SK-N-SH (cell line): ENCODE measurements at regions not wholly inside any gene's neighbourhood (a gene's known extent, or its start where the extent isn't known, plus 50 kb on each side); places are given as distances from the start of the nearest gene placed in this dataset.

Experiments used
- CTCF ChIA-PET: fragments of 300-600, 350-600 bp; formaldehyde crosslinking; extraction: SDS; loops from one replicate; lab custom pipeline; 2021; lab: Yijun Ruan, JAX
- POLR2A ChIA-PET: fragments of 350-600 bp; sonication (Branson Sonifier 250); formaldehyde crosslinking; extraction: SDS; loops from one replicate; lab custom pipeline; 2020; ENCODE audit warnings: antibody characterized with exemption, inconsistent platforms; lab: Yijun Ruan, JAX
- DNase-seq: peaks from one replicate; pipeline ENCODE4 v3.0.0; 2012
- H2AFZ ChIP-seq: fragments of 200-600 bp; sonication (generic); 2 replicates; pipeline ENCODE4 v1.8.1; 2016; ENCODE audit warnings: antibody characterized with exemption, mild to moderate bottlenecking, low read depth
- H3F3A ChIP-seq: fragments of 200-600 bp; sonication (generic); replicated peaks from 2 replicates; pipeline ENCODE3; 2016; ENCODE audit warnings: antibody characterized with exemption, mild to moderate bottlenecking; ENCODE audit not compliant: insufficient read depth
- H3K27ac ChIP-seq, 2 experiments: fragments of 200-500 bp in 1 of 2; fragments of 200-600 bp in 1 of 2; sonication (Bioruptor generic) in 1 of 2; sonication (generic), shearing (Covaris generic) in 1 of 2; 2 replicates each; pipeline versions ENCODE4 v1.5.1 to v1.6.1; 2014 to 2016; ENCODE audit warnings: low read depth in 2 of 2, inconsistent platforms in 1 of 2, low read length in 1 of 2, mild to moderate bottlenecking in 1 of 2, mixed read lengths in 1 of 2
- H3K27me3 ChIP-seq: fragments of 200-600 bp; sonication (generic), shearing (Covaris generic); 2 replicates; pipeline ENCODE4 v1.6.1; 2016; ENCODE audit warnings: mixed run types; ENCODE audit not compliant: insufficient read depth
- H3K36me3 ChIP-seq, 2 experiments: fragments of 200-500 bp in 1 of 2; fragments of 200-600 bp in 1 of 2; sonication (Bioruptor generic) in 1 of 2; sonication (generic) in 1 of 2; replicated peaks in 1 of 2; 2 replicates each; pipeline versions ENCODE3 to v1.5.1; 2014 to 2016; ENCODE audit warnings: low read length in 1 of 2, mild to moderate bottlenecking in 1 of 2; ENCODE audit not compliant: insufficient read depth in 2 of 2, control insufficient read depth in 1 of 2
- H3K4me1 ChIP-seq, 2 experiments: fragments of 200-500 bp in 1 of 2; fragments of 200-600 bp in 1 of 2; sonication (Bioruptor generic) in 1 of 2; sonication (generic), shearing (Covaris generic) in 1 of 2; 2 replicates each; pipeline versions ENCODE4 v1.5.1 to v1.6.1; 2014 to 2016; ENCODE audit warnings: low read depth in 1 of 2, low read length in 1 of 2, mixed run types in 1 of 2; ENCODE audit not compliant: insufficient read depth in 2 of 2, control insufficient read depth in 1 of 2
- H3K4me2 ChIP-seq: fragments of 200-600 bp; sonication (generic), shearing (Covaris generic); 2 replicates; pipeline ENCODE4 v1.6.1; 2017; ENCODE audit warnings: mixed run types
- H3K4me3 ChIP-seq, 2 experiments: fragments of 200-500 bp in 1 of 2; fragments of 200-600 bp in 1 of 2; sonication (Bioruptor generic) in 1 of 2; sonication (generic), shearing (Covaris generic) in 1 of 2; 2 replicates each; pipeline versions ENCODE4 v1.5.1 to v1.8.1; 2014 to 2016; ENCODE audit warnings: low read depth in 2 of 2, inconsistent platforms in 1 of 2, low read length in 1 of 2, mild to moderate bottlenecking in 1 of 2, mixed read lengths in 1 of 2, moderate library complexity in 1 of 2
- H3K79me2 ChIP-seq: fragments of 200-600 bp; sonication (generic); 2 replicates; pipeline ENCODE4 v1.8.1; 2017; ENCODE audit warnings: mild to moderate bottlenecking; ENCODE audit not compliant: insufficient read depth
- H3K9ac ChIP-seq: fragments of 200-600 bp; sonication (generic); 2 replicates; pipeline ENCODE4 v1.6.1; 2017; ENCODE audit warnings: mixed run types
- H3K9me2 ChIP-seq: fragments of 200-600 bp; sonication (generic); 2 replicates; pipeline ENCODE4 v1.6.1; 2017; ENCODE audit warnings: mixed run types
- H3K9me3 ChIP-seq: fragments of 200-600 bp; sonication (generic); 2 replicates; pipeline ENCODE4 v1.6.1; 2017; ENCODE audit warnings: mixed run types, mild to moderate bottlenecking, moderate library complexity
- H4K20me1 ChIP-seq: fragments of 200-600 bp; sonication (generic); 2 replicates; pipeline ENCODE4 v1.6.1; 2017; ENCODE audit warnings: mild to moderate bottlenecking, mixed run types; ENCODE audit not compliant: insufficient read depth
- CHD2 ChIP-seq: fragments of 150-350 bp; IDR thresholded peaks from 2 replicates; pipeline ENCODE4 v1.6.1; 2018; ENCODE audit warnings: low read length; ENCODE audit not compliant: partially characterized antibody
- ELF1 ChIP-seq: IDR thresholded peaks from 2 replicates; pipeline ENCODE4 v1.4.0; 2012
- FOSL2 ChIP-seq: IDR thresholded peaks from 2 replicates; pipeline ENCODE4 v1.4.0; 2012; ENCODE audit warnings: low read depth, mild to moderate bottlenecking, moderate library complexity, borderline replicate concordance
- FOXM1 ChIP-seq: IDR thresholded peaks from 2 replicates; pipeline ENCODE4 v1.4.0; 2012; ENCODE audit warnings: low read depth, mild to moderate bottlenecking
- GABPA ChIP-seq: IDR thresholded peaks from 2 replicates; pipeline ENCODE4 v1.4.0; 2012; ENCODE audit warnings: low read depth, mild to moderate bottlenecking
- GATA2 ChIP-seq: sonication (generic); formaldehyde crosslinking; IDR thresholded peaks from 2 replicates; pipeline ENCODE4 v1.5.0; 2020; ENCODE audit warnings: mild to moderate bottlenecking, missing genetic modification reagents
- JUND ChIP-seq: IDR thresholded peaks from 2 replicates; pipeline ENCODE4 v1.4.0; 2012
- MEF2A ChIP-seq: IDR thresholded peaks from 2 replicates; pipeline ENCODE4 v1.4.0; 2012; ENCODE audit warnings: low read depth, borderline replicate concordance
- MXI1 ChIP-seq: IDR thresholded peaks from 2 replicates; pipeline ENCODE4 v1.6.1; 2012; ENCODE audit warnings: mild to moderate bottlenecking, low read depth, low read length, improper control_type of control experiment
- PBX3 ChIP-seq: IDR thresholded peaks from 2 replicates; pipeline ENCODE4; 2012
- POLR2AphosphoS5 ChIP-seq: IDR thresholded peaks from 2 replicates; pipeline ENCODE4 v1.6.1; 2012; ENCODE audit warnings: low read depth, low read length
- RAD21 ChIP-seq: IDR thresholded peaks from 2 replicates; pipeline ENCODE4 v1.6.1; 2012; ENCODE audit warnings: mild to moderate bottlenecking, low read length
- RCOR1 ChIP-seq: fragments of 150-350 bp; IDR thresholded peaks from 2 replicates; pipeline ENCODE4 v1.6.1; 2017; ENCODE audit warnings: antibody characterized with exemption, low read length
- RXRA ChIP-seq: IDR thresholded peaks from 2 replicates; pipeline ENCODE4 v1.4.0; 2012; ENCODE audit warnings: low read depth, mild to moderate bottlenecking, borderline replicate concordance
- SIN3A ChIP-seq: IDR thresholded peaks from 2 replicates; pipeline ENCODE4 v1.6.1; 2012; ENCODE audit warnings: low read depth, mild to moderate bottlenecking, low read length, moderate library complexity, borderline replicate concordance
- TAF1 ChIP-seq: IDR thresholded peaks from 2 replicates; pipeline ENCODE4 v1.6.1; 2012; ENCODE audit warnings: low read depth, mild to moderate bottlenecking, low read length, moderate library complexity, borderline replicate concordance
- TCF12 ChIP-seq: IDR thresholded peaks from 2 replicates; pipeline ENCODE4 v1.4.0; 2012
- TEAD4 ChIP-seq: IDR thresholded peaks from 2 replicates; pipeline ENCODE4 v1.4.0; 2012; ENCODE audit warnings: mild to moderate bottlenecking, borderline replicate concordance; ENCODE audit not compliant: insufficient read depth
- YY1 ChIP-seq: IDR thresholded peaks from 2 replicates; pipeline ENCODE4 v1.4.0; 2012; ENCODE audit warnings: low read depth, mild to moderate bottlenecking
- WGBS: methylation state at CpG from one replicate; pipeline ENCODE4 v1.1.6; 2017; ENCODE audit warnings: low lambda C conversion rate; 5-methylcytosine and 5-hydroxymethylcytosine counted together
- TF ChIP-seq, protein P1 (sequence below): IDR thresholded peaks from 2 replicates; pipeline ENCODE4 v1.4.0; 2012; ENCODE audit warnings: low read depth, borderline replicate concordance

GRCh38 chr5:21654556-21654955 is 1198.6 kb downstream of the CDH12 start:
- Histone ChIP-seq H3K9me2 (no peaks in the 10 kb centered on the region), H2AFZ (no peak overlapping the region), H3K36me3 (no peaks in the 10 kb centered on the region), H4K20me1 (no peaks in the 10 kb centered on the region), H3K4me3 (no peak overlapping the region), H3K9ac (no peak overlapping the region), H3K4me1 (no peaks in the 10 kb centered on the region), H3K27ac (no peak overlapping the region), H3K4me2 (no peak overlapping the region), H3K27me3 (no peaks in the 10 kb centered on the region), H3K79me2 (no peaks in the 10 kb centered on the region), H3K9me3 (no peaks in the 10 kb centered on the region), H3F3A (no peaks in the 10 kb centered on the region)
- WGBS, result 18% methylated on average over 2 of the region's 2 CpGs
- TF ChIP-seq TCF12 (no peak), RXRA (no peak), FOXM1 (no peak), YY1 (no peak), PBX3 (no peak), TEAD4 (no peak), ELF1 (no peak), SIN3A (no peak), GABPA (no peak)
- CTCF ChIA-PET, result no interaction called here
- DNase-seq, result no peak
- POLR2A ChIA-PET, result no interaction called here

DNA sequence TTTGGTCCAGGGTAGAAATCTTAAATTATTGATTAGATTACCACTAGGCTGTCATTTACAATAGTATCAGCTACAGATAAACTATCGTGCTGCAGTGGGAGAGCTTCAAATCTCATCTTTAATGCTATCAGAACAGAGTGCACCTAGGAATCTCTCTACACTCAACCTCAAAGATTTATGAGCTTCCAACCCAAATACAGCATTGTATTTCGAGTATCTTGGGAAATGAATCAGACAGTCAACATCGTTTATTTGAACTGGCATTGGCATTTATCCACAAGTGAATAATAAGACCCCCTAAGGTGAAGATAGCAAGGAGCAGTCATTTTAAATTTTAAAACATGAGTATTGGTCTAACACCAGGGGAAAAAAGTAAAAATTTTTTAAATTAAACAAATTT is 1203.2 kb downstream of the CDH12 start:
- no peak overlapping the region for H3K27ac ChIP-seq
- H3K27me3 ChIP-seq, result no peaks in the 10 kb centered on the region
- H4K20me1 ChIP-seq, result no peaks in the 10 kb centered on the region
- H3F3A ChIP-seq, result no peaks in the 10 kb centered on the region
- no peaks in the 10 kb centered on the region for H3K36me3 ChIP-seq
- no peak overlapping the region for H3K4me2 ChIP-seq
- ChIA-PET POLR2A (no interaction called here), CTCF (no interaction called here)
- H3K79me2 ChIP-seq, result no peaks in the 10 kb centered on the region
- no peak for DNase-seq
- WGBS, result 7% methylated on average over 3 of the region's 3 CpGs
- no peaks in the 10 kb centered on the region for H3K9me2 ChIP-seq
- H2AFZ ChIP-seq, result no peak overlapping the region
- H3K4me3 ChIP-seq, result no peak overlapping the region
- no peaks in the 10 kb centered on the region for H3K4me1 ChIP-seq
- TF ChIP-seq GATA2 (CRISPR knock-in tag) (no peak), RXRA (no peak), RAD21 (no peak), YY1 (no peak), RCOR1 (no peak), ELF1 (no peak), FOXM1 (no peak), TAF1 (no peak), FOSL2 (no peak), CHD2 (no peak), JUND (no peak), MEF2A (no peak), POLR2AphosphoS5 (no peak), MXI1 (no peak), GABPA (no peak)
- TF ChIP-seq, protein P1, sequence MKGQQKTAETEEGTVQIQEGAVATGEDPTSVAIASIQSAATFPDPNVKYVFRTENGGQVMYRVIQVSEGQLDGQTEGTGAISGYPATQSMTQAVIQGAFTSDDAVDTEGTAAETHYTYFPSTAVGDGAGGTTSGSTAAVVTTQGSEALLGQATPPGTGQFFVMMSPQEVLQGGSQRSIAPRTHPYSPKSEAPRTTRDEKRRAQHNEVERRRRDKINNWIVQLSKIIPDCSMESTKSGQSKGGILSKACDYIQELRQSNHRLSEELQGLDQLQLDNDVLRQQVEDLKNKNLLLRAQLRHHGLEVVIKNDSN, result no peak
- H3K9ac ChIP-seq, result no peak overlapping the region
- H3K9me3 ChIP-seq, result no peaks in the 10 kb centered on the region
